GM18505 (cell line): ENCODE measurements at regions not wholly inside any gene's neighbourhood (a gene's known extent, or its start where the extent isn't known, plus 50 kb on each side); places are given as distances from the start of the nearest gene placed in this dataset.

Experiments used
- ATAC-seq: cut with Tn5 transposase; IDR thresholded peaks from one replicate; pipeline ENCODE4 v1.9.1; 2021; ENCODE audit not compliant: unreplicated experiment
- POLR2A ChIP-seq: IDR thresholded peaks from 4 replicates; pipeline ENCODE4 v1.6.1; 2011; ENCODE audit warnings: borderline replicate concordance; ENCODE audit not compliant: insufficient read depth, insufficient read length; ENCODE audit errors: extremely low read depth

DNA sequence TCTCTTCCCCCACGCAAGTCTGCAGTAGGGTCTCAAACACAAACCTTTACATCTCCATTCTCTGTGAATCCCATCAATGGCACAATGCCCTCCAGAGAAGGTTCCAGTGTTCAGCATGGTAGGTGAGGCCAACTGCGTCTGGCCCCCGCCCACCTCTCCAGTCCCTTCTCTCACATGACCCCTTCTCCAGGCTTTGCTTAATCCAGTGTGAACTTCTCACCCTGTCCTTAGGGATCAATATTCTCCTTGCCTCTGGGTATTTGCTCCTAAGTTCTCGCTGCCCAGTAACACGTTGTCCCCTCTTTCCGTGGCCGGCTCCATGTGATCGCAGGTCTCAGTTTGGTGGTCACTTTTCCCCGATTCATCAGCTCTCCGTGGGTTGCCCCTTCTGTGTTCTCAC, 225.1 kb upstream of the PMEPA1 start:
- TF ChIP-seq POLR2A = no peak
- ATAC-seq = no peak

DNA sequence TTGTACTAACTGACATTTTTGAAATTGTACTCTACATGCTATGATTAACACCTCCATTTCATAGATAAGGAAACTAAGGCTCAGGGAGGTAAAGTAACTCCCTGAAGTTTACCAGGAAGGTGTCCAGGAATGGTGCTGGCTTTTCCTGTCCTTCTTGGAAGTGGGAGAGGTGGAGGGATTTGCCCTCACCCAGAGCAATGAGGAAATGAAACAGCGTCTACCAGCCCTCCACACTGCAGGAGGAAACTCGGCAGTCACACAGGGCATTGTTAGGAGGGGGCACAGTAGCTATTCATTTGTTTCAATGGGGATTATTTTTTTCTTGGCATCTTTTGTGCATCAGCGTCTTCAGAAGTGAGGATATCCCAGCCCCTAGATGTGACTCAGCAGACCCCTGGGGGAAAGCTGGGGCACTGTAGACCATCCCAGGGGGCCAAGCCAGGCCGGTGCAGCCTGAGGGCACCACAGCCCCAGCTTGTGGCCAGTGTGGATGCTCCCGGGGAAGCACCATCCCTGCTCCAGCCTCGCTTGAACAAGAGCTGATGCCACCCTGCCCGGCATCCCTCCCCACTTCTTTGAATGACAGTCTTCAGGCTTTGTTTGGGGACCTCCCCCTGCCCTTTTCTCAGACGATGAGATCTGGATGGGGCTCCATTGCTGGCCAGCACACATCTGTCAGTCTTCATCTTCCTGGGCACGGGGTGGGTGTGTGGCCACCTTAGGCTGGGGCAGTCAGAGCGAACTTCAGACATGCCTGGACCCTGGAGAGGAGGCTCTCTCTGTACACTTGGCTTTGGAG, 224.4 kb upstream of the PMEPA1 start:
- no peak for ATAC-seq

DNA sequence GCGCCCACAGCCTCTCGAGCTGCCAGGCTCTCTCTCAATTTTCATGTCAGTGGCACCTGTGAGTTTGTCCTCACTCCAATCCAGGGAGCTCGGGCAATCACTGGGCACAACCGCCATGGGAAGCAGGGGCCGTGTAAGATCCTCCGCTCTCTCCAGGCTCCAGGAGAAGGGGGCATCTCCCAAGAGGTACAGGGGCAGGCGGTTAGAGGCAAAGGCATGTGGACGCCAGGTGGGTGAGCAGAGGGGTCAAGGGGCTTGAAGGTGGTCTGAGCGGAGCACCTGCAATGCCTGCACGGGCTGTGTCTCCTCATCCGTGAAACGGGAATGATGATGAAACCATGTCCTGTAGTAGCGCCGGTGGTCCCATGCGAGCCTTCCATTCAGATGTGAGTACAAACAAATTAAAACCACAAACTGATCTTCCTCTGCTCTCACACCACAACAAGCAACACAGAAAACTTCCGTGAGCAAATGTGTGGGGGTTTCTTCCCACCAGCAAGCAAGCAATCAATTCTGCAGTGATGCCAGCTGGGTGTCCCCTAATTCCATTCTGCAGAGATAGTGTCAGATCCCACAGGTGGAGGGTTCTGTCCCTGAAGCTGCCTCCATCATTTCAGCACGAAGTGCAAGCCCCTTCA, 222.5 kb upstream of the PMEPA1 start:
- no peak for ATAC-seq
- no peak for TF ChIP-seq POLR2A

More for the DNA sequence above, 224.4 kb upstream of the PMEPA1 start:
- no peak for TF ChIP-seq POLR2A

DNA sequence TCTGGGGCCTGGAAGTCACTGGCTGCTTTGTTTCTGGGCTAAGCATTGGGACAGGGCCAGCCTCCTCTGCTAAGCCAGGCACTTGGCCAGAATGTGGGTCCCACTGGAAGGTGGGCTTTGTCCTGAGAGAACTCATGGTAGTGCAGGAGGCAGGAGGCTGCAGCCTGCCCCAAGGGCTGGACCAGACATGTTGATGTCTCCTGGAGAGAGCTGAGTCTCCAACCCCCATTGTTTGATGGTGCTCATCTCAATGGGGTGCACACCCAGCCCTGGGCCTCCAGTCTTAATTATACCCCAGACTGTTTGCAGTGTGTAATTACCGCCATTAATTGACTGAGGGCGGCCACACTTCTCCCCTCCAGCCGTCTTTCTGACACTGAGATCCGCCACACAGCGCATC, 220.5 kb upstream of the PMEPA1 start:
- no peak for TF ChIP-seq POLR2A
- ATAC-seq = no peak

DNA sequence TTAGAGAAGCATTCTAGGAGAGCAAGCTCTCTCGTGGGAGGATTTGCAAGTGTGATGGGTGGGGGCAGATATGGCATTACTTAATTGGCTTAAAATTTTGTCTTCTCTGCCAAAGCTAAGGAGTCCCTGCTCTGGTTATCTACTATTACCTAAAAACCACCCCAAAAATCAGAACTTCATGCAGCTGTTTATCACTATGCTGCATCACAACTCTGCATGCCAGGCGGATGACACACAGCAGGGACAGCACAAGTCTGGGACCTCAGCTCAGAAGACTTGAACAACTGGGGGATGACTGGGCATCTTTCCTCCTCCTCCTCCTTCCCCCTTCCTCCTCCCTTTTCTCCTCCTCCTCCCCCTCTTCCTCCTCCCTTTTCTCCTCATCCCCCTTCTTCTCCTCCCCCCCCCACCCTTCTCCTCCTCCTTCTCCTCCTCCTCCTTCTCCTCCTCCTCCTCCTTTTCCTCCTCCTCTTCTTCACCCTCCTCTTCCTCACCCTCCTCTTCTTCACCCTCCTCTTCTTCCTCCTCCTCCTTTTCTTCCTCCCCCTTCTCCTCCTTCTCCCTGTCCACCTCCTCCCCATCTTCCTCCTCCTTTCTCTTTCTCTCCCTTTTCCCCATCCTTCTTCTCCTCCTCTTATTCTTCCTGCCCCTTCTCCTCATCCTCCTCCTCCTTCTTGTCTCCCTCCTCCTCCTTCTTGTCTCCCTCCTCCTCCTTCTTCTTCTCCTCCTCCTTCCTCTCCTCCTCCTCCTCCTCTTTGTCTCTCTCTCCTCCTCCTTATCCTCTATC, 218.6 kb upstream of the PMEPA1 start:
- TF ChIP-seq POLR2A = no peak
- ATAC-seq = no peak

DNA sequence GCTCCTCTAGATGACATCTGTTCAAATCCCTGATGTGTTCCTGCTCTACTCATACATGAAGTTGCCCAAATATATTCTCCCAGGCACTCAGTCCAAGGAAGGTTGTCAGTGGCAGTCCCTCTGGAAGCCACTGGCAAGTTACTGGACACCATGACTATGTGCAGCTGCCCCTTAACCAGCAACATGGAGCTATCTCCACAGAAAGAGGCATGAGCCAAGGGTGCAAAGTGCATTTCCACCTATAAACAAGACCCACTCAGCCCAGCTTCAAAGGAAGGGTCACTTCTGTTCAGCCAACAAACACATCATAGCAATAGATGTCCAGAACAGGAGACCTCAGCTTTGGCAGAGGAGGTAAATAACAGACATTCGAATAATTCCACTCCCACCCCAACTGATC, 217.6 kb upstream of the PMEPA1 start:
- TF ChIP-seq POLR2A = no peak

DNA sequence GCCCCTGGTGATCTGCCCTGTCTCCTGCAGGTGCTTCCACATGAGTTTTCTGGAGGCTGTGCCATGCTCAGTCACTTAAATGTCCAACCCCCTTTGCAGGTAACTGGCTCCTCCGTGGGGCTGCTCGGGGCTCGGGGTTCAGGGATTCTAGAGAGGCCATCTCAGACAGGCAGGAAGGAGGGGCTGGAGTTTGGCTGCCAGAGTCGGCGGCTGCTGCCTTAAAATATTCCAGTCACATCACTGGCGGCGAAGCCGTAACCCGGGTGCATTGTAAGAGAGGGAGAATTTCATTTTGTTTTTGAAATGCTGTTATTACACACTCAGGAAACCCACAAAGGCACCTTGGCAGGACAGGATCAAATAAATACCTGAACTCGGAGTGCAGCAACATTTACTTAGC, 212.9 kb upstream of the PMEPA1 start:
- no peak for ATAC-seq
- TF ChIP-seq POLR2A = no peak

More for the DNA sequence above, 217.6 kb upstream of the PMEPA1 start:
- ATAC-seq = no peak

DNA sequence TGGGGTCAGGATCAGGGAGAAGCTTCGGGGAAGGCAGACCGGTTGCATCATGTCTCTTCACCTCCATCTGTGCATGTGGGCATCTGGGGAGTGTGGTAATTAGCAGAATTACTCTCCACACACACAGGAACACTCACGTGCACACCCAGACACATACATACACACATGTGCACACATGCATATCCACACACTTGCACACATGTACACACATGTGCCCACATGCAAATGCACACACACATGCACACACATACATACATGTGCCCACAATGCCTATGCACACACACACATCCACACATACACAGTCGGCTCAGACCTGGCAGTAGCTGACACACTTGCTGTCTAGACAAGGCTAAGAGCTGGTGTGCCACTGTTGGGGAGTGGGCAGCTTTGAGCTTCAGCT, 212.3 kb upstream of the PMEPA1 start:
- ATAC-seq = no peak
- TF ChIP-seq POLR2A = no peak

DNA sequence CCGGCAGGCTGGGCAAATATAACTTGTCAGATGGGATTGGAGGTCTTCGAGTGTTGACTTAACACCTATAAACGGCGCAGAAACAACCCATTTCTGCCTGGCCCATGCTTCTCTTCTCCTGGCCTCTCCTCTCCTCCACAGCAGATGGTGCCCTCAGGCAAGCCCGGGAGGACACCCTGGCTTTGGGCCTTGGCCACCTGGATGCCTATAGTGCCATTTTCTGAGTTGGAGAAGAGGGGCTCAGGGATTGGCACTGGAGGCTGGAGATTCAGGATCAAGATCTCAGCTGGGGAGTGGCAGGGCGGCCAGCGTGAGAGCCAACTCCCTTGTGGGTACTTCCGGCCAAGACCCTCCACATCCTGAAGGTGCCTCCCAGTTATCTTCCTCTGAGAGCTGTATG, 211.9 kb upstream of the PMEPA1 start:
- TF ChIP-seq POLR2A = no peak
- no peak for ATAC-seq

DNA sequence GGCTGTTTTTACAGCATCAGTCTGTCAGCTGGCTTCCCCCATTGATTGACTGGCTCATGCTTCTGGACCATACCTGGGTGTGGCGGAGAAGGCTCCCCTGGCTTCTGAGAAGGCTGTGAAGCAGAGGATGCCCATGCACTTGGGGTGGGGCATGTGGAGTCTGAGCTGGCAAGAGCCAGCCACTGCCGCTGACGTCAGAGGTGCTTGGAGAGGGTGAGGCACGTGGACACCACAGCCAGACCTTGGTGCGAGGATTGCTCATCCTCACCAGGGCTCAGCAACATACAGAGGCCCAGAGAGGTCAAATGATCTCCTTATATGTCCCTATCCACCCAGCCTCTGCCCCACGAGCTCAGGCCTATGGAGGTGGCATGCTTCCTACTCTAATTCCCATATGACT, 211.2 kb upstream of the PMEPA1 start:
- ATAC-seq = no peak
- no peak for TF ChIP-seq POLR2A

DNA sequence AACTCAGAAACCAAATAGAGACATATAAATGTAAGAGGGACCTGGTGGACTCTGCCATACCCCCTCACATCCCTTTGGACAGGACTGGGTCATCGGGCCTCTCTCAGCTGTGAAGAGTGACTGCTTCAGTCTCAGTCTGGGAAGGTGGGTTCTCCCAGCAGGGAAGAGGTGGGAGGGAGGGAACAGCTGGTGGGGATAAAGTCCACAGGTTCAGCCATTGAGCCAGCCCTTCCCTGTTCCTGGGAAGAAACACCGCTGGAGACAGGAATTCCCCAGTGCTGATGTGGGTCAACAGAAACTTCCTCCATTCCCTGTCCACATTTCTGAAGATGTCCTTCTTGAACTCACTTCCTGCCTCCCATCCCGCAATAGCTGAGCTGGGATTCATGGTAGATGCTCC, 209.2 kb upstream of the PMEPA1 start:
- TF ChIP-seq POLR2A = no peak

DNA sequence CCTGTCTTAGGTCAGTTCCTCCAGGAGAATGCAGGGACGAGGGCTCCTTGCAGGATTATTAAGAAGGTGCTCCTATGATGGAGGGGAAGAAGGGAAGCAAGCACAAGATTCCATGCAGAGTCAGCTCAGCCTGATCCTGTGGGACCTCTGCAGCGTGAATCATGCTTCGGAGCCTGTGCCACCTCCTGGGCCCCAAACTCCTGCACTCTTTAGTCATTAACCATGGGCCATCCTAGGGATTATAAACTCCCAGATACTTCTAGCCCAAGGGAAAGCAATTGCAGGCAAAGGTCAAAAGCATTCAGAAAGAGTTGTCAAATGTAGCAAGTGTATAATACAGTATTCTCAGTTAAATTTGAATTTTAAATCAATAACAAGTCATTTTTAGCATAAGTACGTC, 208.7 kb upstream of the PMEPA1 start:
- ATAC-seq = no peak
- no peak for TF ChIP-seq POLR2A

More for the DNA sequence above, 209.2 kb upstream of the PMEPA1 start:
- no peak for ATAC-seq

DNA sequence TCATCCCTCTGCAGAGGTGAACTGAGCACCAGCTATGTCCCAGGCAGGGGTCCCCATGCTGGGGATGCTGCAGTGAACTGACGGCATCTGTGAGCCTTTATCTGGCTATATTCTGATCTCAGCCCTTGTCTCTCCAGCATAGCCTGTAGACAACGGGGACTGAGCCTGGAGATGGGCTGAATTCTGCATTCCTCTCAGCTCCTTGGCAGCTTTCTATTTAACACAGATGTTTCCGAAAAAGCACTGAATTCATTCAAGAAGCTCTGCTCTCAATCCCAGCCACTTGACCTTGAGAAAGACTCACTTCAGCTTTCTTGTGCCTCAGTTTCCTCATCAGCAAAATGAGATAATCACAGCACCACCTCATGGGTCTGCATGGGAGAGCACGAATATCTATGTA, 204.4 kb upstream of the PMEPA1 start:
- ATAC-seq = no peak
- no peak for TF ChIP-seq POLR2A
